DMS153 treated with DMSO at 0.1 percent for 48 hours (cell line): ENCODE measurements at regions not wholly inside any gene's neighbourhood (a gene's known extent, or its start where the extent isn't known, plus 50 kb on each side); places are given as distances from the start of the nearest gene placed in this dataset.

Experiments used
- DNase-seq: peaks from one replicate; lab custom pipeline; 2025; ENCODE audit not compliant: unreplicated experiment; lab: John Stamatoyannopoulos, UW

GRCh38 chr2:20523073-20523798, 76.4 kb downstream of the RHOB start:
- DNase-seq = no peak

- no peak for DNase-seq
Measured at GRCh38 chr2:20523799-20524187, 76.9 kb downstream of the RHOB start.

GRCh38 chr2:20524412-20525040, 77.7 kb downstream of the RHOB start:
- peak; percentile 61 for DNase-seq

GRCh38 chr2:20525041-20526035, 78.5 kb downstream of the RHOB start:
- peak; percentile 61 for DNase-seq

- no peak for DNase-seq
Measured at GRCh38 chr2:20526160-20526559, 79.3 kb downstream of the RHOB start.

GRCh38 chr2:20526708-20527107, 79.8 kb downstream of the RHOB start:
- DNase-seq = no peak

- DNase-seq = no peak
Measured at GRCh38 chr2:20528713-20529112, 81.8 kb downstream of the RHOB start.

GRCh38 chr2:20530520-20530919, 83.6 kb downstream of the RHOB start:
- DNase-seq = no peak

- no peak for DNase-seq
Measured at GRCh38 chr2:20531633-20532262, 84.9 kb downstream of the RHOB start.

- no peak for DNase-seq
Measured at GRCh38 chr2:20532634-20533437, 86.0 kb downstream of the RHOB start.

GRCh38 chr2:20533993-20534622, 87.2 kb downstream of the RHOB start:
- DNase-seq = no peak

- no peak for DNase-seq
Measured at GRCh38 chr2:20534913-20535801, 88.3 kb downstream of the RHOB start.

- no peak for DNase-seq
Measured at GRCh38 chr2:20536619-20537422, 89.9 kb downstream of the RHOB start.

GRCh38 chr2:20537423-20538307, 90.8 kb downstream of the RHOB start:
- no peak for DNase-seq

GRCh38 chr2:20538308-20539132, 91.6 kb downstream of the RHOB start:
- DNase-seq = no peak

GRCh38 chr2:20539133-20539719, 92.4 kb downstream of the RHOB start:
- no peak for DNase-seq
